HCT116 (cell line): ENCODE measurements at regions not wholly inside any gene's neighbourhood (a gene's known extent, or its start where the extent isn't known, plus 50 kb on each side); places are given as distances from the start of the nearest gene placed in this dataset.

ENCODE experiments used
- ATAC-seq: fragments of 200-7000 bp; cut with Tn5 transposase; 2 replicates; pipeline ENCODE4 v1.9.1; 2020; ENCODE audit warnings: mild to moderate bottlenecking, moderate library complexity
- BruUV-seq: library from RNA; stranded (reverse); fragments of 400-500 nt; replicated peaks from 2 replicates; lab custom pipeline; 2021; lab: Mats Ljungman, UMichigan
- CTCF ChIA-PET: fragments of 300-600 bp; sonication (Branson Sonifier 250); formaldehyde crosslinking; loops from one replicate; lab custom pipeline; 2021; ENCODE audit warnings: antibody characterized with exemption; lab: Charles Lee
- POLR2A ChIA-PET: fragments of 300-600, 350-600 bp; sonication (Branson Sonifier 250); formaldehyde crosslinking; loops from one replicate; lab custom pipeline; 2021; ENCODE audit warnings: antibody characterized with exemption; lab: Charles Lee
- RAD21 ChIA-PET, 2 experiments: fragments of 300-600 bp; sonication (Branson Sonifier 250); formaldehyde crosslinking; loops; one replicate each; lab custom pipeline; 2023; ENCODE audit warnings: low total read pairs in 2 of 2; ENCODE audit not compliant: uncharacterized antibody in 2 of 2, unreplicated experiment in 2 of 2, low non-redundant PET in 1 of 2; lab: Charles Lee
- DNase-seq: peaks from one replicate; pipeline ENCODE4 v3.0.0-alpha.2; 2010; ENCODE audit warnings: low read depth, low spot score
- H2AFZ ChIP-seq: fragments of 200-600 bp; shearing (Covaris generic), sonication (generic); 2 replicates; pipeline ENCODE4 v1.6.1; 2017; ENCODE audit warnings: low read depth, mixed run types, mixed read lengths, antibody characterized with exemption, low read length; ENCODE audit not compliant: poor library complexity, severe bottlenecking
- H3K27ac ChIP-seq: 2 replicates; pipeline ENCODE4 v1.5.1; 2012; ENCODE audit warnings: low read depth, low read length
- H3K27me3 ChIP-seq: fragments of 200-600 bp; sonication (generic); 2 replicates; pipeline ENCODE4 v1.6.1; 2016; ENCODE audit warnings: mixed run types, low read length, mixed read lengths; ENCODE audit not compliant: insufficient read depth
- H3K36me3 ChIP-seq, 2 experiments: fragments of 200-500 bp in 1 of 2; fragments of 200-600 bp in 1 of 2; sonication (Bioruptor generic) in 1 of 2; sonication (generic) in 1 of 2; 2 replicates each; pipeline versions ENCODE4 v1.5.1 to v1.6.1; 2014 to 2016; ENCODE audit warnings: low read length in 2 of 2, inconsistent platforms in 1 of 2, mixed read lengths in 1 of 2, mixed run types in 1 of 2; ENCODE audit not compliant: insufficient read depth in 2 of 2, control insufficient read depth in 1 of 2
- H3K4me1 ChIP-seq, 2 experiments: fragments of 200-600 bp in 1 of 2; sonication (generic) in 1 of 2; 2 replicates each; pipeline versions ENCODE4 v1.5.1 to v1.6.1; 2012 to 2017; ENCODE audit warnings: low read length in 2 of 2, inconsistent platforms in 1 of 2, mild to moderate bottlenecking in 1 of 2, mixed read lengths in 1 of 2, mixed run types in 1 of 2, moderate library complexity in 1 of 2; ENCODE audit not compliant: insufficient read depth in 2 of 2, control insufficient read depth in 1 of 2
- H3K4me2 ChIP-seq: fragments of 200-600 bp; sonication (generic); 2 replicates; pipeline ENCODE4 v1.6.1; 2017; ENCODE audit warnings: mixed run types, low read length, mixed read lengths
- H3K4me3 ChIP-seq, 2 experiments: fragments of 200-600 bp in 1 of 2; sonication (generic) in 1 of 2; replicated peaks in 1 of 2; 2 replicates each; pipeline ENCODE4 v1.5.1; 2011 to 2016; ENCODE audit warnings: low read length in 2 of 2, control low read depth in 1 of 2, low read depth in 1 of 2, mild to moderate bottlenecking in 1 of 2, mixed read lengths in 1 of 2, mixed run types in 1 of 2
- H3K79me2 ChIP-seq: fragments of 200-600 bp; sonication (generic); 2 replicates; pipeline ENCODE4 v1.6.1; 2017; ENCODE audit warnings: mild to moderate bottlenecking, mixed run types, low read length, moderate library complexity, mixed read lengths; ENCODE audit not compliant: insufficient read depth
- H3K9ac ChIP-seq: fragments of 200-600 bp; sonication (generic); 2 replicates; pipeline ENCODE4 v1.6.1; 2016; ENCODE audit warnings: low read length, mixed read lengths
- H3K9me2 ChIP-seq: fragments of 200-600 bp; sonication (generic), shearing (Covaris generic); 2 replicates; pipeline ENCODE4 v1.6.1; 2017; ENCODE audit warnings: mixed run types, mild to moderate bottlenecking, moderate library complexity; ENCODE audit not compliant: insufficient read depth
- H3K9me3 ChIP-seq, 2 experiments: fragments of 200-500 bp in 1 of 2; fragments of 200-600 bp in 1 of 2; sonication (Bioruptor generic) in 1 of 2; sonication (generic) in 1 of 2; 2 replicates each; pipeline ENCODE4 v1.6.1; 2014 to 2017; ENCODE audit warnings: low read length in 2 of 2, mixed read lengths in 2 of 2, inconsistent platforms in 1 of 2, low read depth in 1 of 2, mild to moderate bottlenecking in 1 of 2, mixed run types in 1 of 2, moderate library complexity in 1 of 2; ENCODE audit not compliant: control insufficient read depth in 1 of 2, insufficient read depth in 1 of 2
- H4K20me1 ChIP-seq: fragments of 200-600 bp; sonication (generic), shearing (Covaris generic); 2 replicates; pipeline ENCODE4 v1.6.1; 2017; ENCODE audit warnings: mixed run types, mild to moderate bottlenecking, moderate library complexity; ENCODE audit not compliant: insufficient read depth
- EGR1 ChIP-seq: IDR thresholded peaks from 2 replicates; pipeline ENCODE4 v1.6.1; 2012; ENCODE audit warnings: low read depth
- EZH2 ChIP-seq: fragments of 200-600 bp; sonication (generic); IDR thresholded peaks from 2 replicates; pipeline ENCODE4 v1.6.1; 2017; ENCODE audit warnings: antibody characterized with exemption, mixed run types
- EZH2phosphoT487 ChIP-seq: fragments of 200-600 bp; IDR thresholded peaks from 2 replicates; pipeline ENCODE4 v1.6.1; 2018; ENCODE audit warnings: antibody characterized with exemption, borderline replicate concordance
- FOSL1 ChIP-seq: IDR thresholded peaks from 2 replicates; pipeline ENCODE4 v1.6.1; 2012; ENCODE audit warnings: low read depth
- POLR2AphosphoS5 ChIP-seq: IDR thresholded peaks from 2 replicates; pipeline ENCODE4 v1.6.1; 2011; ENCODE audit warnings: mild to moderate bottlenecking, low read depth, low read length, moderate library complexity
- SP1 ChIP-seq: IDR thresholded peaks from 2 replicates; pipeline ENCODE4 v1.6.1; 2012; ENCODE audit warnings: low read depth
- SRF ChIP-seq: IDR thresholded peaks from 2 replicates; pipeline ENCODE4 v1.6.1; 2012; ENCODE audit warnings: low read depth
- TCF7L2 ChIP-seq: IDR thresholded peaks from 2 replicates; pipeline ENCODE4 v1.7.0; 2011; ENCODE audit warnings: borderline replicate concordance, inconsistent platforms; ENCODE audit not compliant: insufficient read depth, insufficient read length; ENCODE audit errors: extremely low read depth
- intact Hi-C: fragments of 100-400 bp; cut with micrococcal nuclease; formaldehyde crosslinking; loops from 2 replicates; pipeline ENCODE4 v1.10.0; 2022
- TF ChIP-seq, protein P1 (sequence below): IDR thresholded peaks from 2 replicates; pipeline ENCODE4 v1.6.1; 2011; ENCODE audit warnings: mild to moderate bottlenecking, low read length, moderate library complexity; ENCODE audit not compliant: insufficient replicate concordance; ENCODE audit errors: extremely low read depth
- TF ChIP-seq, protein P2 (sequence below): IDR thresholded peaks from 2 replicates; pipeline ENCODE4 v1.6.1; 2012; ENCODE audit warnings: low read depth
- TF ChIP-seq, protein P3 (sequence below): IDR thresholded peaks from 2 replicates; pipeline ENCODE4 v1.6.1; 2012
- TF ChIP-seq, protein P4 (sequence below): IDR thresholded peaks from 2 replicates; pipeline ENCODE4 v1.6.1; 2012

DNA sequence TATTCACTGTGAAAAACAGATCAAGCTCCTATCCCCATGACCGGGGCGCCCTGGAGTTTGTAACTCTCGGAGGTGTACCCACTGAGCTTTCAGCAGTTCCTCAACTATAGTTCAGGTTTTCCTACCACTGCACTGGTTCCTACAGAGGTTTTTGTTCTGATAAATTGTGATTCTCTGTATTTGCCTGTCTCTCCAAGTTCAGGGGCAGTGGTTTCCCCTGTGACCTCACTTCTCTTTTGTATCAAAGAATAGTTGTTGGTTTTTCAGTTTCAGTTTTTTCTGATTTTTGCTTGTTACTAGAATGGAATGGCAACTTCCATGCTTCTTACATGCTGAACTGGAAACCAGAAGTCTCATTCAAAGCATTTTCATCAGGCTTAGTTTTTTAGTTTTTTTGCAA is 56.8 kb upstream of the PLS3 start:
- Histone ChIP-seq H2AFZ (no peak overlapping the region), H3K27ac (no peak overlapping the region), H4K20me1 (no peaks in the 10 kb centered on the region), H3K27me3 (no peaks in the 10 kb centered on the region), H3K4me1 (no peaks in the 10 kb centered on the region), H3K79me2 (no peaks in the 10 kb centered on the region), H3K9me2 (no peaks in the 10 kb centered on the region), H3K9ac (no peak overlapping the region), H3K4me2 (no peak overlapping the region), H3K4me3 (no peak overlapping the region), H3K9me3 (no peaks in the 10 kb centered on the region), H3K36me3 (no peaks in the 10 kb centered on the region)
- CTCF ChIA-PET: no interaction called here
- DNase-seq (no peak), ATAC-seq (no peak)
- TF ChIP-seq TCF7L2 (no peak), EZH2phosphoT487 (no peak), SP1 (no peak), EZH2 (no peak), POLR2AphosphoS5 (no peak), FOSL1 (no peak), SRF (no peak), EGR1 (no peak)
- TF ChIP-seq, protein P1, sequence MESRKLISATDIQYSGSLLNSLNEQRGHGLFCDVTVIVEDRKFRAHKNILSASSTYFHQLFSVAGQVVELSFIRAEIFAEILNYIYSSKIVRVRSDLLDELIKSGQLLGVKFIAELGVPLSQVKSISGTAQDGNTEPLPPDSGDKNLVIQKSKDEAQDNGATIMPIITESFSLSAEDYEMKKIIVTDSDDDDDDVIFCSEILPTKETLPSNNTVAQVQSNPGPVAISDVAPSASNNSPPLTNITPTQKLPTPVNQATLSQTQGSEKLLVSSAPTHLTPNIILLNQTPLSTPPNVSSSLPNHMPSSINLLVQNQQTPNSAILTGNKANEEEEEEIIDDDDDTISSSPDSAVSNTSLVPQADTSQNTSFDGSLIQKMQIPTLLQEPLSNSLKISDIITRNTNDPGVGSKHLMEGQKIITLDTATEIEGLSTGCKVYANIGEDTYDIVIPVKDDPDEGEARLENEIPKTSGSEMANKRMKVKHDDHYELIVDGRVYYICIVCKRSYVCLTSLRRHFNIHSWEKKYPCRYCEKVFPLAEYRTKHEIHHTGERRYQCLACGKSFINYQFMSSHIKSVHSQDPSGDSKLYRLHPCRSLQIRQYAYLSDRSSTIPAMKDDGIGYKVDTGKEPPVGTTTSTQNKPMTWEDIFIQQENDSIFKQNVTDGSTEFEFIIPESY: no peak
- TF ChIP-seq, protein P2, sequence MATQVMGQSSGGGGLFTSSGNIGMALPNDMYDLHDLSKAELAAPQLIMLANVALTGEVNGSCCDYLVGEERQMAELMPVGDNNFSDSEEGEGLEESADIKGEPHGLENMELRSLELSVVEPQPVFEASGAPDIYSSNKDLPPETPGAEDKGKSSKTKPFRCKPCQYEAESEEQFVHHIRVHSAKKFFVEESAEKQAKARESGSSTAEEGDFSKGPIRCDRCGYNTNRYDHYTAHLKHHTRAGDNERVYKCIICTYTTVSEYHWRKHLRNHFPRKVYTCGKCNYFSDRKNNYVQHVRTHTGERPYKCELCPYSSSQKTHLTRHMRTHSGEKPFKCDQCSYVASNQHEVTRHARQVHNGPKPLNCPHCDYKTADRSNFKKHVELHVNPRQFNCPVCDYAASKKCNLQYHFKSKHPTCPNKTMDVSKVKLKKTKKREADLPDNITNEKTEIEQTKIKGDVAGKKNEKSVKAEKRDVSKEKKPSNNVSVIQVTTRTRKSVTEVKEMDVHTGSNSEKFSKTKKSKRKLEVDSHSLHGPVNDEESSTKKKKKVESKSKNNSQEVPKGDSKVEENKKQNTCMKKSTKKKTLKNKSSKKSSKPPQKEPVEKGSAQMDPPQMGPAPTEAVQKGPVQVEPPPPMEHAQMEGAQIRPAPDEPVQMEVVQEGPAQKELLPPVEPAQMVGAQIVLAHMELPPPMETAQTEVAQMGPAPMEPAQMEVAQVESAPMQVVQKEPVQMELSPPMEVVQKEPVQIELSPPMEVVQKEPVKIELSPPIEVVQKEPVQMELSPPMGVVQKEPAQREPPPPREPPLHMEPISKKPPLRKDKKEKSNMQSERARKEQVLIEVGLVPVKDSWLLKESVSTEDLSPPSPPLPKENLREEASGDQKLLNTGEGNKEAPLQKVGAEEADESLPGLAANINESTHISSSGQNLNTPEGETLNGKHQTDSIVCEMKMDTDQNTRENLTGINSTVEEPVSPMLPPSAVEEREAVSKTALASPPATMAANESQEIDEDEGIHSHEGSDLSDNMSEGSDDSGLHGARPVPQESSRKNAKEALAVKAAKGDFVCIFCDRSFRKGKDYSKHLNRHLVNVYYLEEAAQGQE: no peak
- TF ChIP-seq, protein P3, sequence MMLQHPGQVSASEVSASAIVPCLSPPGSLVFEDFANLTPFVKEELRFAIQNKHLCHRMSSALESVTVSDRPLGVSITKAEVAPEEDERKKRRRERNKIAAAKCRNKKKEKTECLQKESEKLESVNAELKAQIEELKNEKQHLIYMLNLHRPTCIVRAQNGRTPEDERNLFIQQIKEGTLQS: no peak
- TF ChIP-seq, protein P4, sequence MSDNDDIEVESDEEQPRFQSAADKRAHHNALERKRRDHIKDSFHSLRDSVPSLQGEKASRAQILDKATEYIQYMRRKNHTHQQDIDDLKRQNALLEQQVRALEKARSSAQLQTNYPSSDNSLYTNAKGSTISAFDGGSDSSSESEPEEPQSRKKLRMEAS: no peak
- no TSS peak for BruUV-seq
- intact Hi-C loops: no loop called here
- POLR2A ChIA-PET: no interaction called here
- RAD21 ChIA-PET: no interaction called here
